ENCODE measurements at regions not wholly inside any gene's neighbourhood (a gene's known extent, or its start where the extent isn't known, plus 50 kb on each side); places are given as distances from the start of the nearest gene placed in this dataset.

DNA sequence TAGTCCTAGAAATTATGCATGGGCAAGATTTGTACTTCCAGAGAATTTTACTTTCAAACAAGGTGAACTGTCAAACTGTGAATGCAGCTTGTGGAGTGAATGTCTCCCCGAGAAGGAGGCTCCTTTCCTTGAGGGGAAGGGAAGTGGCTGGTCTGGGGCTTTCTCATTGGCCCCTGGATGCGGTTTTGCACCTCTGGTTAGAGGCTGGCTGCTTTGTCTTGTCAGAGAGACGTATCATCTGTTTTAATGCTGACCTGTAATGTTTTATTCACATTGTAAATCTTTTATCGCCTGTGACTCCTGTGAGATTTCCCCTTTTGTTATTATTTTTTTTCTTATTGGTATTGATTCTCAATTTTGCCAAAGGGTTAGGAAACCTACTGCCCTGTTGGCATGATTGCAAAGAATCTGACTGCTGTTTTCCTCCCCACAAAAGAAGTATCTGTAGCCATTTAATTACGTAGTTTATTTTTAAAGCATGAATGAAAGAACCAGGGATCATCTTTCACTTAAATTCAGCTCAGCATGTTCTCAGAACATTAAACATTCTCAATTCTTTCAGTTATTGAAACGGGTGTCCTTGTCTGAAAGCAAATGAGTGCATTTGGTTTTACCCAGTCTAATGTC, 238.3 kb upstream of the NFE2L3 start:
- Histone ChIP-seq H3K36me3 (no peaks in the 10 kb centered on the region), H3K4me3 (no peak overlapping the region), H3K4me1 (no peaks in the 10 kb centered on the region), H3K9me3 (peaks cover 0 to 10% (median 6%) of the 10 kb centered on the region in 4 donors), H3K27ac (replicated peaks in 1 of 4) (no peak overlapping the region), H3K27me3 (peaks cover 0 to 23% (median 0%) of the 10 kb centered on the region in 4 donors)
- intact Hi-C loops (cut with DNase I) = no loop called here
- TF ChIP-seq POLR2AphosphoS5 (IDR thresholded peaks at IDR 0.05) (no peak), EP300 (IDR thresholded peaks at IDR 0.05) (no peak), POLR2A (IDR thresholded peaks at IDR 0.05; ENCODE audit: low read depth) (no peak)
- TF ChIP-seq, protein P1, sequence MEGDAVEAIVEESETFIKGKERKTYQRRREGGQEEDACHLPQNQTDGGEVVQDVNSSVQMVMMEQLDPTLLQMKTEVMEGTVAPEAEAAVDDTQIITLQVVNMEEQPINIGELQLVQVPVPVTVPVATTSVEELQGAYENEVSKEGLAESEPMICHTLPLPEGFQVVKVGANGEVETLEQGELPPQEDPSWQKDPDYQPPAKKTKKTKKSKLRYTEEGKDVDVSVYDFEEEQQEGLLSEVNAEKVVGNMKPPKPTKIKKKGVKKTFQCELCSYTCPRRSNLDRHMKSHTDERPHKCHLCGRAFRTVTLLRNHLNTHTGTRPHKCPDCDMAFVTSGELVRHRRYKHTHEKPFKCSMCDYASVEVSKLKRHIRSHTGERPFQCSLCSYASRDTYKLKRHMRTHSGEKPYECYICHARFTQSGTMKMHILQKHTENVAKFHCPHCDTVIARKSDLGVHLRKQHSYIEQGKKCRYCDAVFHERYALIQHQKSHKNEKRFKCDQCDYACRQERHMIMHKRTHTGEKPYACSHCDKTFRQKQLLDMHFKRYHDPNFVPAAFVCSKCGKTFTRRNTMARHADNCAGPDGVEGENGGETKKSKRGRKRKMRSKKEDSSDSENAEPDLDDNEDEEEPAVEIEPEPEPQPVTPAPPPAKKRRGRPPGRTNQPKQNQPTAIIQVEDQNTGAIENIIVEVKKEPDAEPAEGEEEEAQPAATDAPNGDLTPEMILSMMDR (IDR thresholded peaks at IDR 0.05) = no peak
- no peak for DNase-seq (ENCODE audit: extremely low spot score)
- 32% methylated on average over 6 of the region's 6 CpGs for WGBS

DNA sequence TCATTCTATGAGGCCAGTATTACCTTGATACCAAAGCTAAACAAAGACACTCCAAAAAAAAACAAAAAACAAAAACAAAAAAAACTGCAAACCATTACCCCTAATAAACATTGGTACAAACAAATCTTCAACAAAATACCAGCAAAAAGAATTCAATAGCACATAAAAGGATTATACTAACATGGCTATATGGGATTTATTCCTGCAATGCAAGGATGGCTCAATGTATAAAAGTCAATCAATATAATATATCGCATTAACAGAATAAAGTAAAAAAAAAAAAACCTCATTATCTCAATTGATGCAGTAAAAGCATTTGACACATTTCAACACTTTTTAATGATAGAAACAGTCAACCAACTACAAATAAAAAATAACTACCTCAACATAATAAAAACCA, 233.3 kb upstream of the NFE2L3 start:
- H3K36me3 ChIP-seq = no peaks in the 10 kb centered on the region
- intact Hi-C loops (cut with DNase I) = no loop called here
- H3K27me3 ChIP-seq = peaks cover 0 to 23% (median 0%) of the 10 kb centered on the region in 4 donors
- H3K4me1 ChIP-seq = no peaks in the 10 kb centered on the region
- TF ChIP-seq EP300 (IDR thresholded peaks at IDR 0.05) (no peak), POLR2A (IDR thresholded peaks at IDR 0.05; ENCODE audit: low read depth) (no peak), POLR2AphosphoS5 (IDR thresholded peaks at IDR 0.05) (no peak)
- TF ChIP-seq, protein P1 (IDR thresholded peaks at IDR 0.05) = no peak
- 95% methylated on average over 1 of the region's 1 CpG for WGBS
- DNase-seq (ENCODE audit: extremely low spot score) = no peak
- H3K27ac ChIP-seq (replicated peaks in 1 of 4) = no peak overlapping the region
- H3K9me3 ChIP-seq = peaks cover 0 to 14% (median 9%) of the 10 kb centered on the region in 4 donors
- no peak overlapping the region for H3K4me3 ChIP-seq

DNA sequence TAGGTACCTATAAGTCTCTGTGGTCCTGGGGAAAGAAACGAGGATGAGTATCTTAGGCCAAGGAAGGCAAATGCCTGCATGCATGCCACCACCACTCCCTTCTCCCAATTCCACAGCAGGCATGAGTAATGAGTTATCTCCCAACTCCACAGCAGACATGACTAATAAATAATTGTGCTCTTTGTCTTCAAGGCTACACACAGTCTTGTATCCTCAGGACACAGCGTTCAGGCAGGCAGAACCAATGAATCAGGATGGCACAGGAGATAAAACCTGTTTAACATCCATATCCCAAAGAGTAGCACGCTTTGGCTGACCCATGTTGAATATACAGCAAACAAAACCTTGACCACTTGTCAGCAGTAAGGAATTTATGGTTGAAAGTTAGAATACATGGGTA, 229.7 kb upstream of the NFE2L3 start:
- no peak overlapping the region for H3K27ac ChIP-seq (replicated peaks in 1 of 4)
- peak; percentile 57 for DNase-seq (ENCODE audit: extremely low spot score)
- intact Hi-C loops (cut with DNase I) = no loop called here

GRCh38 chr7:25923741-25924460, 228.1 kb upstream of the NFE2L3 start:
- WGBS = 33% methylated on average over 1 of the region's 1 CpG
- H3K27me3 ChIP-seq = peaks cover 0 to 6% (median 0%) of the 10 kb centered on the region in 4 donors

More for the DNA sequence above, 229.7 kb upstream of the NFE2L3 start:
- Histone ChIP-seq H3K36me3 (no peaks in the 10 kb centered on the region), H3K4me1 (no peaks in the 10 kb centered on the region), H3K9me3 (peaks cover 0 to 14% (median 9%) of the 10 kb centered on the region in 4 donors), H3K4me3 (no peak overlapping the region), H3K27me3 (peaks cover 0 to 6% (median 0%) of the 10 kb centered on the region in 4 donors)
- no peak for TF ChIP-seq EP300 (IDR thresholded peaks at IDR 0.05)
- 80% methylated on average over 3 of the region's 3 CpGs for WGBS

DNA sequence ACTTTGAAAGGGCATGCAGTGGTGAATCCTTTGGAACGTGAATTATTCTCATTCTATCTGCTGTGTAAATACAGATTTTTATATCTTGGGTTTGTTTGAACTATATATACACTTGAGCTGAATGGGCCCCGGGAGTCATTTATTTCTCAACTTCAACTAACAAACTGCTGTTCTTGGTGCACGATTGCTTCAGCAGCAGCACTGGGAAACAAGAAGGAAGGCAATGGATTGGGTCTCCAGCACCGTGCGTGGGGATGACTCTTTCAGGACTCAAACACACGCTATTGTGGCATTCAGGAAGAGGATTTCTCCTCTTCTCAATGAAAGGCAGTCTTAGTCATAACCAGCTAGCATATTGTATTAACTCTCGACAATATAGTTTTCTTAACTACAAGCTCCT, 226.0 kb upstream of the NFE2L3 start:
- intact Hi-C loops (cut with DNase I) = no loop called here
- 69% methylated on average over 7 of the region's 7 CpGs for WGBS

More at GRCh38 chr7:25923741-25924460, 228.1 kb upstream of the NFE2L3 start:
- DNase-seq (ENCODE audit: extremely low spot score) = peak; percentile 4
- Histone ChIP-seq H3K4me3 (no peak overlapping the region), H3K4me1 (no peaks in the 10 kb centered on the region), H3K9me3 (peaks cover 0 to 6% (median 1%) of the 10 kb centered on the region in 4 donors), H3K36me3 (no peaks in the 10 kb centered on the region), H3K27ac (replicated peaks in 1 of 4) (no peak overlapping the region)
- TF ChIP-seq EP300 (IDR thresholded peaks at IDR 0.05) (no peak), POLR2A (IDR thresholded peaks at IDR 0.05; ENCODE audit: low read depth) (no peak), POLR2AphosphoS5 (IDR thresholded peaks at IDR 0.05) (no peak)
- TF ChIP-seq, protein P1 (IDR thresholded peaks at IDR 0.05) = no peak
- intact Hi-C loops (cut with DNase I) = no loop called here

More for the DNA sequence above, 226.0 kb upstream of the NFE2L3 start:
- Histone ChIP-seq H3K9me3 (no peaks in the 10 kb centered on the region), H3K36me3 (no peaks in the 10 kb centered on the region), H3K27me3 (peaks cover 0 to 7% (median 3%) of the 10 kb centered on the region in 4 donors), H3K4me3 (no peak overlapping the region), H3K4me1 (no peaks in the 10 kb centered on the region), H3K27ac (replicated peaks in 1 of 4) (no peak overlapping the region)
- TF ChIP-seq, protein P1 (IDR thresholded peaks at IDR 0.05) = no peak
- no peak for TF ChIP-seq EP300 (IDR thresholded peaks at IDR 0.05)
- TF ChIP-seq POLR2AphosphoS5 (IDR thresholded peaks at IDR 0.05) = no peak
- TF ChIP-seq POLR2A (IDR thresholded peaks at IDR 0.05; ENCODE audit: low read depth) = no peak
- peak; percentile 4 for DNase-seq (ENCODE audit: extremely low spot score)
